PFSK-1 (cell line): ENCODE measurements at regions not wholly inside any gene's neighbourhood (a gene's known extent, or its start where the extent isn't known, plus 50 kb on each side); places are given as distances from the start of the nearest gene placed in this dataset.

Experiments used
- FOXP2 ChIP-seq: optimal IDR thresholded peaks from 2 replicates; pipeline ENCODE3; 2011; ENCODE audit warnings: borderline replicate concordance, control low read depth, inconsistent platforms; ENCODE audit not compliant: insufficient read depth; ENCODE audit errors: extremely low read length, extremely low read depth
- POLR2AphosphoS5 ChIP-seq: IDR thresholded peaks from 2 replicates; pipeline ENCODE4 v1.6.1; 2012; ENCODE audit warnings: low read depth, mild to moderate bottlenecking, control low read depth, low read length, moderate library complexity
- REST ChIP-seq, 2 experiments: IDR thresholded peaks; 2 replicates each; pipeline versions ENCODE4 v1.6.1 to v1.8.0; 2011 to 2012; ENCODE audit warnings: low read depth in 2 of 2, low read length in 2 of 2, control low read depth in 1 of 2, inconsistent platforms in 1 of 2, mild to moderate bottlenecking in 1 of 2, moderate library complexity in 1 of 2; ENCODE audit not compliant: insufficient read depth in 1 of 2
- SIN3A ChIP-seq: IDR thresholded peaks from 2 replicates; pipeline ENCODE4 v1.6.1; 2012; ENCODE audit warnings: mild to moderate bottlenecking, low read length, moderate library complexity, borderline replicate concordance; ENCODE audit not compliant: insufficient read depth
- TAF1 ChIP-seq: IDR thresholded peaks from 2 replicates; pipeline ENCODE4 v1.6.1; 2012; ENCODE audit warnings: low read length, control low read depth, borderline replicate concordance; ENCODE audit not compliant: insufficient read depth

GRCh38 chr15:85988741-85989140 lies 90.9 kb upstream of the AGBL1 start:
- TF ChIP-seq FOXP2 (no peak), POLR2AphosphoS5 (no peak), REST (IDR thresholded peaks at IDR 0.05; ENCODE audit: insufficient read depth in 1 of 2, low read depth in 2 of 2, low read length in 2 of 2) (no peak), TAF1 (no peak), SIN3A (no peak)
